Transverse colon (tissue), 3 donors: ENCODE measurements at regions not wholly inside any gene's neighbourhood (a gene's known extent, or its start where the extent isn't known, plus 50 kb on each side); places are given as distances from the start of the nearest gene placed in this dataset.

Experiments
- CTCF ChIP-seq, 5 experiments: fragments of 200-600 bp in 3 of 5; fragments of 450-650 bp in 2 of 5; sonication (generic) in 3 of 5; IDR thresholded peaks; 1 replicate in 2 of 5; 2 replicates in 3 of 5; pipeline ENCODE4 v1.5.1; 2016 to 2017; ENCODE audit warnings: antibody characterized with exemption in 5 of 5, inconsistent platforms in 3 of 5, mild to moderate bottlenecking in 2 of 5, moderate library complexity in 1 of 5
- POLR2A ChIP-seq: fragments of 450-650 bp; IDR thresholded peaks from one replicate; pipeline ENCODE4 v1.6.1; 2016; ENCODE audit warnings: antibody characterized with exemption, mild to moderate bottlenecking, moderate library complexity

GRCh38 chr12:88366101-88366500 is 214.2 kb downstream of the KITLG start:
- TF ChIP-seq CTCF (IDR thresholded peaks at IDR 0.05) = no peak
- TF ChIP-seq POLR2A = no peak
